ENCODE measurements at regions not wholly inside any gene's neighbourhood (a gene's known extent, or its start where the extent isn't known, plus 50 kb on each side); places are given as distances from the start of the nearest gene placed in this dataset.

DNA sequence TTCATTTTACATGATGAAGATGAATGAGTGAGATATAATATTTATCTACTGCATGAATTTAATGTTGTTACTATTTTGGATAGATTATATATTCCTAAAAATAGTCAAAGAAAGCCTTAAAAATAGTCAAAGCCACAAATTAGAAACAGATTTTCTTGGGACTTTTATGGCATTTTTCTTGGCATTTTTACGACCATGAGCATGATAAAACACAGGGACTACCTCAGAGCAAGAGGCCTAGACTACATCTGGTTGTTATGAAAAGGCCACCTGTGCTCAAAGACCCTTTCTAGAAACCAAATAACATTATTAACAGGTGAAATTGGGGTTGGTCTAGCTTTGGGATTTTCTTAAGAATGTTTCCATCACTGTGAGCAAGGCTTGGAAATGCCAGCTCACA, 281.0 kb downstream of the OXSM start:
- no peak for TF ChIP-seq TAF1 (conservative IDR thresholded peaks at IDR 0.05)
- TF ChIP-seq RAD21 (IDR thresholded peaks at IDR 0.05): no peak
- TF ChIP-seq JUND (IDR thresholded peaks at IDR 0.05): no peak
- TF ChIP-seq, protein P1, sequence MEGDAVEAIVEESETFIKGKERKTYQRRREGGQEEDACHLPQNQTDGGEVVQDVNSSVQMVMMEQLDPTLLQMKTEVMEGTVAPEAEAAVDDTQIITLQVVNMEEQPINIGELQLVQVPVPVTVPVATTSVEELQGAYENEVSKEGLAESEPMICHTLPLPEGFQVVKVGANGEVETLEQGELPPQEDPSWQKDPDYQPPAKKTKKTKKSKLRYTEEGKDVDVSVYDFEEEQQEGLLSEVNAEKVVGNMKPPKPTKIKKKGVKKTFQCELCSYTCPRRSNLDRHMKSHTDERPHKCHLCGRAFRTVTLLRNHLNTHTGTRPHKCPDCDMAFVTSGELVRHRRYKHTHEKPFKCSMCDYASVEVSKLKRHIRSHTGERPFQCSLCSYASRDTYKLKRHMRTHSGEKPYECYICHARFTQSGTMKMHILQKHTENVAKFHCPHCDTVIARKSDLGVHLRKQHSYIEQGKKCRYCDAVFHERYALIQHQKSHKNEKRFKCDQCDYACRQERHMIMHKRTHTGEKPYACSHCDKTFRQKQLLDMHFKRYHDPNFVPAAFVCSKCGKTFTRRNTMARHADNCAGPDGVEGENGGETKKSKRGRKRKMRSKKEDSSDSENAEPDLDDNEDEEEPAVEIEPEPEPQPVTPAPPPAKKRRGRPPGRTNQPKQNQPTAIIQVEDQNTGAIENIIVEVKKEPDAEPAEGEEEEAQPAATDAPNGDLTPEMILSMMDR (IDR thresholded peaks at IDR 0.05; ENCODE audit: low read depth, low read length, missing input control): no peak

Data from liver (tissue), 3 donors.